ENCODE measurements at regions not wholly inside any gene's neighbourhood (a gene's known extent, or its start where the extent isn't known, plus 50 kb on each side); places are given as distances from the start of the nearest gene placed in this dataset.

GRCh38 chr14:56386024-56386423, 193.6 kb upstream of the TMEM260 start:
- ChIA-PET CTCF (no interaction called here), POLR2A (no interaction called here)
- H3K4me3 ChIP-seq (ENCODE audit: low read depth, low read length) = no peak overlapping the region
- no peak for DNase-seq (ENCODE audit: low read depth, low spot score)
- no peak for TF ChIP-seq CTCF (IDR thresholded peaks at IDR 0.05; ENCODE audit: insufficient read depth, low read length, missing control alignments)

GRCh38 chr14:56390859-56391258, 188.7 kb upstream of the TMEM260 start:
- ChIA-PET CTCF (interaction anchor here (1.2 kb wide), 1 partner anchor 8 kb away, joined by 3 read pairs; no protein-coding TSS in a partner anchor), POLR2A (no interaction called here)
- DNase-seq (ENCODE audit: low read depth, low spot score) = no peak
- TF ChIP-seq CTCF (IDR thresholded peaks at IDR 0.05; ENCODE audit: insufficient read depth, low read length, missing control alignments) = no peak
- H3K4me3 ChIP-seq (ENCODE audit: low read depth, low read length) = no peak overlapping the region

GRCh38 chr14:56394826-56395530, 184.6 kb upstream of the TMEM260 start:
- TF ChIP-seq CTCF (IDR thresholded peaks at IDR 0.05; ENCODE audit: insufficient read depth, low read length, missing control alignments) = no peak
- ChIA-PET POLR2A (no interaction called here), CTCF (interaction anchor here (1.4 kb wide), 1 partner anchor 27 kb away, joined by 4 read pairs; no protein-coding TSS in a partner anchor)
- H3K4me3 ChIP-seq (ENCODE audit: low read depth, low read length) = no peak overlapping the region
- no peak for DNase-seq (ENCODE audit: low read depth, low spot score)

GRCh38 chr14:56400109-56400825, 179.3 kb upstream of the TMEM260 start:
- no peak for TF ChIP-seq CTCF (IDR thresholded peaks at IDR 0.05; ENCODE audit: insufficient read depth, low read length, missing control alignments)
- no peak for DNase-seq (ENCODE audit: low read depth, low spot score)
- ChIA-PET CTCF (interaction anchor here (1.0 kb wide), 1 partner anchor 17 kb away, joined by 3 read pairs; no protein-coding TSS in a partner anchor), POLR2A (no interaction called here)
- H3K4me3 ChIP-seq (ENCODE audit: low read depth, low read length) = no peak overlapping the region

- no peak overlapping the region for H3K4me3 ChIP-seq (ENCODE audit: low read depth, low read length)
- ChIA-PET CTCF (interaction anchor here (1.3 kb wide), 1 partner anchor 10 kb away, joined by 4 read pairs; no protein-coding TSS in a partner anchor), POLR2A (no interaction called here)
- TF ChIP-seq CTCF (IDR thresholded peaks at IDR 0.05; ENCODE audit: insufficient read depth, low read length, missing control alignments) = no peak
- DNase-seq (ENCODE audit: low read depth, low spot score) = no peak
These were observed 166.8 kb upstream of the TMEM260 start for GRCh38 chr14:56412468-56413434.

All from AG04449 (cell line).